HCEC 1CT (cell line): ENCODE measurements at regions not wholly inside any gene's neighbourhood (a gene's known extent, or its start where the extent isn't known, plus 50 kb on each side); places are given as distances from the start of the nearest gene placed in this dataset.
"Not testable (repeated sequence)": the region's sequence is repeated elsewhere in the genome, so short reads cannot be mapped to it uniquely, and the experiment has no call there.

Source experiments
- DNase-seq: peaks from one replicate; pipeline ENCODE4 v3.0.0-alpha.2; 2017

GRCh38 chr20:29687438-29687837, 1570.0 kb upstream of the DEFB115 start:
- DNase-seq, result no peak

DNA sequence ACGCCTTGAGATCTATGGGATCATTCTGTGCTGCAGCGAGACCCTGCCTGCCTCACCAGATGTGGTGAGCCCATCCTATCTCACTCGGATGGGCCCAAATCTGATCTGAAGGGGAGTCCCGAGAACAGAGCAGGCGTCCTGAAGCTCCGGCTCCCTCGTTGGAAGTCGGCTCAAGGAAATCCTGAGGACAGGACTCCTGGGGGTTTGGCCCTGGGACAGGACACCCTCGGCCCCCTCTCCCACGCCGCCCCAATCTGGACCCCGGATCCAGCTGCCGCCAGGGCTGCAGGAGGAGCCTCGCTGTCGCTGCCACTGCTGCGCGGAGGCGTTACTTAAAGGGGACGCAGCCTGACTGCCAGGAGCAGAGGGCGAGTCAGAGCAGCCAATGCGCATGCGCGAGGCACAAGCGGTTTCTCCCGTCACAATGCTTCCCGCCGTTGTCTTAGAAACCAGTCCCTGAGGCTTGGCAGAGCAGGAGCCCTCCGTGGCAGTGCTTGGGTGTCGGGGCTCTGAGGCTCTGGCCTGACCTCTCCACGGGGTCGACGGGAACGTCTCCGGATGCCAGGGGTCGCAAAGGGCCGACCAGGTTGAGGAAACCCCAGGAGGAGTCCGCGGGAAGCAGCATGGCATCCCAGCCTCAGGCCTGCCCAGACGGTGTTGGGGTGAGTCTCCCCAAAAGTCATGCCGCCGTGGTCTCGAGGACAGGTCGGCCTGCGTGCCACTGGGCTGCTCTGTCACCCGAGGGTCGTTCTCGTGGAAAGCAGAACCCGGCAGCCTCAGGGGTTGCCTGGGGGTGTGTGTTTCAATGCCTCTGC, 1567.8 kb upstream of the DEFB115 start:
- no peak for DNase-seq

- no peak for DNase-seq
Measured at GRCh38 chr20:29690274-29690673, 1567.2 kb upstream of the DEFB115 start.

- no peak for DNase-seq
Measured at GRCh38 chr20:29740601-29740950, 1516.9 kb upstream of the DEFB115 start.

DNA sequence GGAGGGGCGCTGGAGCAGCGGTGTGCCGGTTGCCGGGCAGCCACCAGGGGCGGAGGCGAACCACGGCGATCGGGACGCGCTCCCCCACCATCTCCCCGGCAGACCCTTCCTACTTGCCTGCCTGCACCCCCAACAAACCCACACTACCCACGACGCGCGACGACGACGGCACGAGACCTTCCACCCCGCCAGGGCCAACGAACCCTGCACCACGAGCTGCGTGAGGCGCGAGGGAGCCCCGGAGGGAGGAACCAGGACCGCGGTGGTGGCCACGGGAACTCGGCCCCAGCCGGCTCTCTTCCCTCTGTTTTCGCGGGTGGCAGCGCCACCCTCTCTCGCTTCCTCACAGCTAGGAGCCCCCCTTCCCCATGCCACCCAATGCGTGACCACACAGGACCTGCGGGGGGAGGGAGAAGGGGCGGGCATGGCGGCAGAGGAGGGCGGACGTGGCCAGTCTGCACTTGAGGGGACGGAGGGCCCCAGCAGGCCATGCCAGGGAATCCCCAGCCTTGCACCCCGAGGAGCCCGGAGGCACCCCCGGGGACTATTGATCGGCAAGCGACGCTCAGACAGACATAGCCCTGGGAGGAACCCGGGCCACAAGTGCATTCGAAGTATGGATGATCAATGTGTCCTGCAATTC, 1516.4 kb upstream of the DEFB115 start:
- no peak for DNase-seq

DNA sequence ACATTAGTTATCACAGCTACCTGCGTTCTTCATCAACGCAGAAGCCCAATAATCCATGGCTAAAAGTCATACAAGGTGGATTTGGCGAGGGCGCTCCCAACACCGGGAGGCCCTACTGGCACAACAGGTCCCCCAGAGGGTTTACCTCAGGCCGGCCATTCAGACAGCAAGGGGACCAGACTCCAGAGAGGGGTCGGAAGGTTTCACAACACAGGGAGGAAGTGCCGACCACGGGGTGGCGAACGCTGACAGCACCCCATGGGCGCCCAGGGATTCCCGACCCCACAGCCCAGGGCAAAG, 1515.9 kb upstream of the DEFB115 start:
- DNase-seq, result no peak

DNA sequence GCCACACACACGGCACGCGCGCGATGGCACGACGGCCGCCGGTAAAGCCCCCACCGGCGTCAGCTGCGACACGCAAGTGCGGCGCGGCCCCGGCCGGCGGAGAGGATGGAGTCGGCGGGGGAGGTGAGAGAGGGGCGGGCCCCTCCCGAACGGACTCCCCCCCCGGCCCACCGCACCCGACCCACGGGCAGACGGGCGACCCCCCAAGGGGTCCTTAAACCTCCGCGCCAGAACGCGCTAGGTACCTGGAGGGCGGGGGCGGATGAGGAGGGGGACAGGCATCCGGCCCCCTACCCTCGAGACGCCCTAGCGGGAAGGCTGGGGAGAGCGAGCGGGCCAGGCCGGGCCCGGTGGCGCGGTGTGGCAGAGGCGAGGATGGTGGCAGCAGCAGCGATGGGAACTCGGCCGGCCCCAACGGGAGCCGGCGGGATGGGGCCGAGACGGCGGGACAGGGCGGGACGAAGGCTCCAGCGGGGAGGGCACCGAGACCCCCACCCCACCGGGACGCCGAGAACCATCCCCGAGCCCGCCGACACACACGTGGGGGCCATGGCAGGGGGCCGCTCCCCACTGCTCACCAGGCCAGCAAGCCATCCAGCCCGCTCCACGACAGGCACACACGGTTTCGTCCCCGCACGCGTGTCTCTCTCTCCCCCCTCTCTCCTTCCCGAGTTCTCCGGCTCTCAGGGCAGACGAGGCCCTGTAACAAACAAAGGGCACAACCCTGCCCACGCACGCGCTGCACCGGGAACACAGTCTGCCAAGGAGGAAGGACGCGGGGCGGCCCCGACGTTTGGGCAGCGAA, 1515.4 kb upstream of the DEFB115 start:
- no peak for DNase-seq

DNA sequence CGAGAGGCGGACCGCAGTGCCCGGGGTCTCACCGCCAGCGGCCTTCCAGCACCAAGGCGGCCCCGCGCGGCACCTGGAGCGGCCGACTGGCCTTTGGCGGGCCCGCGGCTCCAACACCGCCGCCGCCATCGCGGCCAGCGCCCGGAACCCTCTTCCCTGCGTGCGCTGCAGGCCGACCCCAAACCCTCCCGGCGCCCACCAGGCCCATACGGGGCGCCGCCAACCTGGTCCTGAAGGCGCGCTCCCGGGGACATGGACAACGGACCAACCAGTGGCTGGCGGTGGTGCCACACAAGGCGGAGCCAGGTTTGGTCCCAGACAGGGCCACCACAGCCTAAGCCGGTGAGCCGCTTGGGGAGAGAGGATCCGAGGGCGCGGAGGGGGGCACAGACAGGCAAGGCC, 1514.8 kb upstream of the DEFB115 start:
- DNase-seq, result no peak

DNA sequence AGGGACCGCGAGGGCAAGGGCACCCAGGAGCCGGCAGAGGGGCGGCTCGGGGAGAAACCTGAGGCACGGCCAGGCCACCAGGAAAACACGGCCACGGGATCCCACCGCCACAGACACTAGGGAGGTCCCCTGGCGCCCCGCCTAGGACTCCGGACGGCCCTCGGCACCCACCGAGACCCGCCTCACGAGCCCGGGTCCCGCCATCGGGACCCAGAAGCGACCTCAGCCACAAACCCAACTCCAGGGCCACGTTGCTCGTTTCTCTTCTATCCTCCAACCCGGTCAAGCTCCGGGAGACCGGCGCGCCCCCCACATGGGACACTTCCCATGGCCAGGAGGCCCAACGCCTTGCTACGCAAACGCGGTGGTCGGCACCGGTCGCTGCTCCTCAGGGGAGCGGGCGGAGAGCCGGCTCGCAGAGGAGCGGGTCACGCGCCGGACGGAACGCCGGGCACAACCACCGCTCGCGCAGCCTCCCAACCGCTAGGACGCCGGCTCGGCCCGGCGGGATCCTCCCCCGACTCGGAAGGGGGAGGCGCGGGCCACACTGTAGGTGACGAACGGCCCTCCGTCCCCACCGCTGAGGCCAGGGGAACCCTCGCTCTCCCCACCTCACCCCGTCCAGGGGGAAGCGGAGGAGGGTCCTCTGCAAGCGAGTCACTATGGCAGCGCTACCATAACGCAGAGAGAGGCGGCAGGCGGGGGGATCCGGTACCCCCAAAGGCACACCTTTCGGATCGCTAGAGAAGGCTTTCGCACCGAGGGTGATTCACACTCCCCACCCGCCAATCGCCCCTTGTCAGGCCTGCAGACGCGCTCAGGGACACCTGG, 1514.1 kb upstream of the DEFB115 start:
- no peak for DNase-seq

DNA sequence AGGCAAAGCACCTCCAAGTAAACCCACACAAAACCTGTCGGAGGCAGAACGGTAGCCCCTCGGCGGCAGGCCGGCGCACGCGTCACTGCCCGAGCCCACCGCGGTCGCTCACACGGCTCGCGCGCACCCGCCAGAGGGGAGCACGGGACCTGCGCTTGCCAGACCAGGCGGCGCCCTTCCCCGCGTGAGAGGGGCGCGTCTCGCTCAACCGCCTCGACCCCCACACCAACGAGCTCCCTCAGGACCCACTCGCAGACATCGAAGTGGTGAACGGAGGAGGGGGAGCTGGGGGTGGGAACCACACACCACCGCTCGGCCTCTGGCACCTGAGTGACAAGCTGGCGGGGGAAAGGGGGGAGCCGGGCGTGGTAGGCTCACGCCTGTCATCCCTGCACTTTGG, 1513.4 kb upstream of the DEFB115 start:
- no peak for DNase-seq

- not testable (repeated sequence) for DNase-seq
Measured at GRCh38 chr20:29745534-29746245, 1511.8 kb upstream of the DEFB115 start.

DNA sequence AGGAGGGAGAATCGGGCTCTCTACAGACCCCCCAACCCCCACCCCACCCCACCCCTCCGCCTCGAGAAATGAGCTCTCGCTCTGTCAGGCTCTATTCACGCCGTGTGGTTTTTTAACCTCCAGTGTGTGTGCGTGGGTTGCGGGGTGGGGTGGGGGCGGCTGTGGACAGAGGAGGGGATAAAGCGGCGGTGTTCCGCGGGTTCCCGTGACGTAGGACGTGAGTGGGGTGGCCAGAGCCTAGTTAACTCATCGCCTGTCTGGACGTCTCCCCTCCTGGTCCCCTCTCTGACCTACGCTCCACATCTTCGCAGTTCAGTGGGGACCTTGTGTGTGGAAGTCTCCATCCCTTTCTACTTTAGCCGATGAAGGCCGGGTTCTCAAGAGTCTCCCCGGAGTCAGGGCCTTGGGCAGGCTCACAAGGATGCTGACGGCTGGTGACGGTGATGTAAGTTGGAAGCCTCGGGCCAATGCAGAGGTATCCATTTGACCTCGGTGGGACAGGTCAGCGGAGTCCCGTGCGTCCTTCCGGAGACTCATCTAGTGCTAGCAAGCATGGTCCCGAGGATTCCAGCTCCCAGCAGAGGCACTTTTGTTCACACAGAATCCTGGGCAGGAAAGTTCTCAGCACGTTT, 1507.1 kb upstream of the DEFB115 start:
- no peak for DNase-seq

- DNase-seq, result not testable (repeated sequence)
Measured at GRCh38 chr20:29752644-29753425, 1504.6 kb upstream of the DEFB115 start.

- DNase-seq, result not testable (repeated sequence)
Measured at GRCh38 chr20:29753426-29753746, 1504.1 kb upstream of the DEFB115 start.

DNA sequence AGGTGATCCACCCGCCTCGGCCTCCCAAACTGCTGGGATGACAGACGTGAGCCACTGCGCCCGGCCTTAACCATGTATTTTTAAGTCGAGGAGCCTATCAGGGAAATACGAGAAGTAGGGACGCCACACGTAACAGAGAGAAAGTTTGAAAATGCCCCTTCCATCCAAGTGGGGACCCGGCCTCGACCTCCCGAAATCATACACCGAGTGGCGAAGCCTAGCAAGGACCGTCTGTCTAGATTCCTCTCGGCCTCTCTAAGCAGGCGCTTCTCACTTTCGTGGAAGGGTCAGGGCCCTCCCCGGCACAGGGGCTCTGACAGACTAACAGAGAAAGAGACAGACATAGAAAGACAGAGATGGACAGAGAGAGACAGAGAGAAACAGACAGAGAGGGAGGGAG, 1503.6 kb upstream of the DEFB115 start:
- DNase-seq, result not testable (repeated sequence)

DNA sequence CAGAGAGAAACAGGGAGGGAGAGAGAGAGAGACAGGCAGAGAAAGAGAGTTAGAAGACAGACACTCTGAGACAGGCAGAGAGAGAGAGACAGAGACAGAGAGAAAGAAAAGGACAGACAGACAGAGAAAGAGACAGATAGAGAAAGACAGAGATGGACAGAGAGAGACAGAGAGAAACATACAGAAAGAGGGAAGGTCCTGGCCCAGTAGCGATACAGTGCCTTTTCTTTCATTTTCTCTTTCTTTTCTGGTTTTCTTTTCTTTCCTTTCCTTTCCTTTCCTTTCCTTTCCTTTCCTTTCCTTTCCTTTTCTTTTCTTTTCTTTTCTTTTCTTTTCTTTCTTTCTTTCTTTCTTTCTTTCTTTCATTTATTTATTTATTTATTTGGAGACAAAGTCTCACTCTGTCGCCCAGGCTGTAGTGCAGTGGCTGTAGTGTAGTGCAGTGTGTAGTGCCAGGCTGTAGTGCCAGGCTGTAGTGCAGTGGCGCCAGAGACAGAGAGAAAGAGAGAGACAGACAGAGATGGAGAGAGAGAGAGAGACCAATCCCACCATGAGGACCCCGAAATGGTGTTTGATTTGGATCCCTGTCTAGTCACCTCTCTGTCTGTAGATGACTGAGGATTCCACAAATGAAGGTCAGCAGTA, 1501.5 kb upstream of the DEFB115 start:
- DNase-seq, result not testable (repeated sequence)

DNA sequence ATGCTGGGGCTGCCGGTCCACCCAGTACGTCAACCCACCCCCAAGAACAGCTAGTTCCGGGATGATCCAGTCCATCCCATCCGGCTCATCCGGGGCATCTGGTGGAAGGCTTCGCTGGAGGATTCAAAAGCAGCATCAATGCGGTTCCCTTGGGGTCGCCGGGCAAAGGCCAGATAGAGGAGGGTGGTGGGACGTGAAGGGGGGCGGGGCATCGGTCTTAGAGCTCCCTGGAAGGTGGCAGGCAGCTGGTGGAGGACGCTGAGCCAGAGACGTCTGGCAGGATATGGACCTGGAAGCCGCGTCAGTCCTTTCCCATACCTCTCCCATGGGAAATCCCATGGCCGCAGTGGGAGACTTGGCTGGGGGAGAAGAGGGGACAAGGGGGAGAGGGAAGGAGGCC, 1500.8 kb upstream of the DEFB115 start:
- DNase-seq, result no peak

DNA sequence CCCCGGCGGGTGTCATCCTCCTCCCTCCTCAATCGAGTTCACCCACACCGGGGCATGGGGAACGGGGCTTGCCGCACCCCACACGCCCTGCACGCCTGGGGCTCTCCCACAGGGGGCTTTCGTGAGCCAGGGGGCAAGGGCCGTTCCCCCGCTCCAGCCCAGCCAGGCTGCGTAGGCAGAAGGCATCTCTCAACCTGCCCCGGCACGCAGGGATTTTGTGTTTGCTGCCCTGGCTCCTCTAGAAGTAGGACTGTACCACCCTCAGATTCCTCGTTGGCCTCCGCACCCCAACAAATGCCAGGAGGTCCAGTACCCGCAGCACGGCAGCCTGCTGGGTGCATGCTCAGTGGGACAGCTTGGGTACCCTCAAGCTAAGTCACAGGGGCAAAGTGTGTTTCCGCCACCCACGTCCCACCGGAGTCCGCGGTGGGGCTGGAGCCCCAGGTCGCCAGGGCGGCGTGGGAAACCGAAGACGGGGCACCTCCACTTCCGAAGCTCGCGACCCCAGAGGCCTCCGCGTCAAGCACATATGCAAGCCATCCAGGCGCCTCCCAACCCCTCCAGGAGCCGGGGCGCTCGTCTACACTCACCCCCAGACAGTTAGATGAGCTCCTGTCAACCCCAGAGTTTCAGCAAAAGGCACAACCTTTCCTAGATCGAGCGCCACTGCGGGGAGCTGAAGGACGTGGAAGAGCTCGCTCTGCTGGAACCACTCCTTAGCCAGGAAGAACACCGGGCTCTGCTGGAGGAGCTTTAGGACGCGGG, 1495.7 kb upstream of the DEFB115 start:
- not testable (repeated sequence) for DNase-seq

GRCh38 chr20:29762620-29763019, 1494.8 kb upstream of the DEFB115 start:
- no peak for DNase-seq
